Peyer's patch (tissue), 4 donors: ENCODE measurements at regions not wholly inside any gene's neighbourhood (a gene's known extent, or its start where the extent isn't known, plus 50 kb on each side); places are given as distances from the start of the nearest gene placed in this dataset.

Source experiments
- POLR2A ChIP-seq, 2 donors: fragments of 450-650 bp; IDR thresholded peaks; one replicate each; pipeline ENCODE4 v1.5.1; 2017; ENCODE audit warnings: antibody characterized with exemption in 2 of 2, mild to moderate bottlenecking in 2 of 2, moderate library complexity in 2 of 2
- TF ChIP-seq, protein P1 (sequence below), 6 experiments: fragments of 450-650 bp in 4 of 6; fragments of 200-600 bp in 2 of 6; sonication (generic) in 1 of 6; IDR thresholded peaks; one replicate each; pipeline ENCODE4 v1.5.1; 2017 to 2019; ENCODE audit warnings: antibody characterized with exemption in 6 of 6, mild to moderate bottlenecking in 3 of 6, moderate library complexity in 1 of 6

DNA sequence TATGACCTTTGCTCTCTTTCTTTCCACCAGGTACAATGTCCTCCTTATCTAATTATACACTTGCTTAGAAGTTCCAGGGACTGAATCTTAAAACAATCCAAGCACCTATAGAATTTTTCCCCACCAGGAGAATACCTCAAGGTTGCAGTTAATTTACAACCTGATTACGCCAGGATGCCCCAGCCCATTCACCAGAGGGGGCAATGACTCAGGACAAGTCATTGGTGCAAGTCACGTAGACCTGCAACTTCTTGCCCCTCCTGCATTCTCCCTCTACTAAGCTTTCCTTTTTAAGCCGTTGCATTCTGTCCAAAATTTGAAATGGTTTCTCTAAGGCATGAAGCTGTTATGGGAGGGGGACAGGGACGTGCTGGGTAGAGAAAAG, 111.1 kb upstream of the SCAF11 start:
- TF ChIP-seq, protein P1, sequence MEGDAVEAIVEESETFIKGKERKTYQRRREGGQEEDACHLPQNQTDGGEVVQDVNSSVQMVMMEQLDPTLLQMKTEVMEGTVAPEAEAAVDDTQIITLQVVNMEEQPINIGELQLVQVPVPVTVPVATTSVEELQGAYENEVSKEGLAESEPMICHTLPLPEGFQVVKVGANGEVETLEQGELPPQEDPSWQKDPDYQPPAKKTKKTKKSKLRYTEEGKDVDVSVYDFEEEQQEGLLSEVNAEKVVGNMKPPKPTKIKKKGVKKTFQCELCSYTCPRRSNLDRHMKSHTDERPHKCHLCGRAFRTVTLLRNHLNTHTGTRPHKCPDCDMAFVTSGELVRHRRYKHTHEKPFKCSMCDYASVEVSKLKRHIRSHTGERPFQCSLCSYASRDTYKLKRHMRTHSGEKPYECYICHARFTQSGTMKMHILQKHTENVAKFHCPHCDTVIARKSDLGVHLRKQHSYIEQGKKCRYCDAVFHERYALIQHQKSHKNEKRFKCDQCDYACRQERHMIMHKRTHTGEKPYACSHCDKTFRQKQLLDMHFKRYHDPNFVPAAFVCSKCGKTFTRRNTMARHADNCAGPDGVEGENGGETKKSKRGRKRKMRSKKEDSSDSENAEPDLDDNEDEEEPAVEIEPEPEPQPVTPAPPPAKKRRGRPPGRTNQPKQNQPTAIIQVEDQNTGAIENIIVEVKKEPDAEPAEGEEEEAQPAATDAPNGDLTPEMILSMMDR (IDR thresholded peaks at IDR 0.05), result no peak
- TF ChIP-seq POLR2A (IDR thresholded peaks at IDR 0.05), result no peak
